IMR-90 (cell line): ENCODE measurements at regions not wholly inside any gene's neighbourhood (a gene's known extent, or its start where the extent isn't known, plus 50 kb on each side); places are given as distances from the start of the nearest gene placed in this dataset.

Experiments used
- ATAC-seq: fragments of 200-7000 bp; cut with Tn5 transposase; 2 replicates; pipeline ENCODE4 v1.9.1; 2020; ENCODE audit warnings: low read depth, mild to moderate bottlenecking, moderate library complexity
- BruUV-seq: library from RNA; stranded (reverse); fragments of 400-500 nt; replicated peaks from 2 replicates; lab custom pipeline; 2021; lab: Mats Ljungman, UMichigan
- CTCF ChIA-PET: fragments of 300-600 bp; formaldehyde crosslinking; extraction: SDS; loops from one replicate; lab custom pipeline; 2021; ENCODE audit warnings: antibody characterized with exemption; lab: Yijun Ruan, JAX
- POLR2A ChIA-PET: fragments of 300-600 bp; sonication (Branson Sonifier 250); formaldehyde crosslinking; loops from one replicate; lab custom pipeline; 2022; ENCODE audit warnings: antibody characterized with exemption; ENCODE audit not compliant: unreplicated experiment; lab: Charles Lee
- DNase-seq: peaks from one replicate; pipeline ENCODE4 v3.0.0; 2013
- H2AFZ ChIP-seq: replicated peaks from 2 replicates; pipeline ENCODE3; 2013; ENCODE audit warnings: low read length, mild to moderate bottlenecking; ENCODE audit not compliant: poor library complexity
- H2AK5ac ChIP-seq: 2 replicates; pipeline ENCODE4 v1.6.1; 2013; ENCODE audit warnings: low read depth, low read length, inconsistent platforms
- H2AK9ac ChIP-seq: replicated peaks from 2 replicates; pipeline ENCODE3; 2013; ENCODE audit warnings: mild to moderate bottlenecking, low read depth, low read length, moderate library complexity; ENCODE audit not compliant: poor library complexity
- H2BK120ac ChIP-seq: 2 replicates; pipeline ENCODE4 v1.6.1; 2013; ENCODE audit warnings: low read depth, low read length, inconsistent platforms
- H2BK15ac ChIP-seq: 3 replicates; pipeline ENCODE4 v1.6.1; 2013; ENCODE audit warnings: low read depth, low read length, inconsistent platforms
- H2BK20ac ChIP-seq: 2 replicates; pipeline ENCODE4 v1.6.1; 2013; ENCODE audit warnings: low read depth, mild to moderate bottlenecking, inconsistent platforms, low read length, moderate library complexity
- H2BK5ac ChIP-seq: 2 replicates; pipeline ENCODE4 v1.6.1; 2013; ENCODE audit warnings: mild to moderate bottlenecking, low read depth, low read length, inconsistent platforms; ENCODE audit not compliant: poor library complexity, severe bottlenecking
- H3K14ac ChIP-seq: replicated peaks from 2 replicates; pipeline ENCODE4 v1.6.1; 2013; ENCODE audit warnings: low read depth, low read length, inconsistent platforms
- H3K18ac ChIP-seq: 2 replicates; pipeline ENCODE4 v1.6.1; 2013; ENCODE audit warnings: low read depth, low read length, control low read depth
- H3K23ac ChIP-seq: 2 replicates; pipeline ENCODE4 v1.6.1; 2013; ENCODE audit warnings: low read depth, low read length, inconsistent platforms
- H3K27ac ChIP-seq: 2 replicates; pipeline ENCODE4 v1.5.1; 2013; ENCODE audit warnings: mild to moderate bottlenecking, control low read depth, low read length; ENCODE audit not compliant: insufficient read depth
- H3K27me3 ChIP-seq: 2 replicates; pipeline ENCODE4 v1.6.1; 2013; ENCODE audit warnings: low read length; ENCODE audit not compliant: control insufficient read depth, insufficient read depth
- H3K36me3 ChIP-seq: 2 replicates; pipeline ENCODE4 v1.6.1; 2013; ENCODE audit warnings: low read length, mixed read lengths; ENCODE audit not compliant: control insufficient read depth, insufficient read depth
- H3K4ac ChIP-seq: 2 replicates; pipeline ENCODE4 v1.6.1; 2013; ENCODE audit warnings: low read depth, low read length, inconsistent platforms
- H3K4me1 ChIP-seq: 2 replicates; pipeline ENCODE4 v1.6.1; 2013; ENCODE audit warnings: low read length, mixed read lengths; ENCODE audit not compliant: control insufficient read depth, insufficient read depth
- H3K4me2 ChIP-seq: 2 replicates; pipeline ENCODE4 v1.6.1; 2013; ENCODE audit warnings: low read depth, mild to moderate bottlenecking, control low read depth, low read length, moderate library complexity
- H3K4me3 ChIP-seq: 2 replicates; pipeline ENCODE4 v1.5.1; 2013; ENCODE audit warnings: low read depth, mild to moderate bottlenecking, control low read depth, low read length, moderate library complexity; ENCODE audit not compliant: insufficient read depth
- H3K56ac ChIP-seq: 2 replicates; pipeline ENCODE4 v1.6.1; 2013; ENCODE audit warnings: low read length, inconsistent platforms; ENCODE audit not compliant: insufficient read depth; ENCODE audit errors: extremely low read depth
- H3K79me1 ChIP-seq, 2 experiments: 2 replicates each; pipeline ENCODE4 v1.6.1; 2013; ENCODE audit warnings: low read length in 2 of 2, inconsistent platforms in 1 of 2, low read depth in 1 of 2
- H3K9ac ChIP-seq: 2 replicates; pipeline ENCODE4 v1.6.1; 2013; ENCODE audit warnings: low read depth, low read length, control low read depth
- H3K9me1 ChIP-seq: 2 replicates; pipeline ENCODE4 v1.6.1; 2013; ENCODE audit warnings: low read length, inconsistent platforms; ENCODE audit not compliant: insufficient read depth
- H3K9me3 ChIP-seq: 2 replicates; pipeline ENCODE4 v1.6.1; 2013; ENCODE audit warnings: low read length; ENCODE audit not compliant: control insufficient read depth, insufficient read depth
- H4K20me1 ChIP-seq: 2 replicates; pipeline ENCODE4 v1.6.1; 2013; ENCODE audit warnings: low read length, inconsistent platforms; ENCODE audit not compliant: insufficient read depth
- H4K5ac ChIP-seq: 2 replicates; pipeline ENCODE4 v1.6.1; 2013; ENCODE audit warnings: mild to moderate bottlenecking, low read depth, low read length, control low read depth
- H4K8ac ChIP-seq, 2 experiments: 2 replicates each; pipeline ENCODE4 v1.6.1; 2013; ENCODE audit warnings: low read depth in 2 of 2, low read length in 2 of 2, control low read depth in 1 of 2, inconsistent platforms in 1 of 2
- H4K91ac ChIP-seq: 2 replicates; pipeline ENCODE4 v1.6.1; 2013; ENCODE audit warnings: low read depth, low read length, inconsistent platforms; ENCODE audit not compliant: insufficient read depth
- BHLHE40 ChIP-seq: fragments of 150-350 bp; IDR thresholded peaks from 2 replicates; pipeline ENCODE4 v1.6.1; 2016; ENCODE audit warnings: mild to moderate bottlenecking, low read depth, low read length
- CEBPB ChIP-seq: IDR thresholded peaks from 2 replicates; pipeline ENCODE4 v1.6.1; 2012; ENCODE audit warnings: low read depth, low read length, improper control_type of control experiment
- CHD1 ChIP-seq: IDR thresholded peaks from 2 replicates; pipeline ENCODE4 v1.6.1; 2012; ENCODE audit warnings: low read depth, low read length, improper control_type of control experiment
- ELK1 ChIP-seq: fragments of 150-350 bp; IDR thresholded peaks from 2 replicates; pipeline ENCODE4 v1.6.1; 2016; ENCODE audit warnings: low read depth, mild to moderate bottlenecking, low read length, moderate library complexity, borderline replicate concordance
- FOS ChIP-seq: fragments of 150-350 bp; IDR thresholded peaks from 2 replicates; pipeline ENCODE4 v1.6.1; 2016; ENCODE audit warnings: low read depth, low read length
- MAFK ChIP-seq: IDR thresholded peaks from 2 replicates; pipeline ENCODE4 v1.6.1; 2012; ENCODE audit warnings: low read depth, low read length, improper control_type of control experiment
- MAZ ChIP-seq: IDR thresholded peaks from 2 replicates; pipeline ENCODE4 v1.6.1; 2012; ENCODE audit warnings: low read depth, mild to moderate bottlenecking, low read length, improper control_type of control experiment, moderate library complexity, borderline replicate concordance
- MXI1 ChIP-seq: IDR thresholded peaks from 2 replicates; pipeline ENCODE4 v1.6.1; 2012; ENCODE audit warnings: low read depth, mild to moderate bottlenecking, low read length, moderate library complexity, borderline replicate concordance
- NFE2L2 ChIP-seq: fragments of 150-350 bp; IDR thresholded peaks from 2 replicates; pipeline ENCODE4 v1.6.1; 2016; ENCODE audit warnings: low read depth, mild to moderate bottlenecking, low read length
- POLR2A ChIP-seq: IDR thresholded peaks from 2 replicates; pipeline ENCODE4 v1.6.1; 2012; ENCODE audit warnings: mild to moderate bottlenecking, low read depth, low read length
- RAD21 ChIP-seq: IDR thresholded peaks from 2 replicates; pipeline ENCODE4 v1.6.1; 2012; ENCODE audit warnings: low read length, improper control_type of control experiment
- RCOR1 ChIP-seq: IDR thresholded peaks from 2 replicates; pipeline ENCODE4 v1.6.1; 2012; ENCODE audit warnings: mild to moderate bottlenecking, low read length, improper control_type of control experiment; ENCODE audit not compliant: insufficient replicate concordance
- RFX5 ChIP-seq: IDR thresholded peaks from 2 replicates; pipeline ENCODE4 v1.8.0; 2012; ENCODE audit warnings: low read depth, mild to moderate bottlenecking, low read length, moderate library complexity
- SMC3 ChIP-seq: fragments of 150-350 bp; IDR thresholded peaks from 2 replicates; pipeline ENCODE4 v1.6.1; 2016; ENCODE audit warnings: low read depth, mild to moderate bottlenecking, antibody characterized with exemption, low read length, moderate library complexity
- USF2 ChIP-seq: fragments of 150-350 bp; IDR thresholded peaks from 2 replicates; pipeline ENCODE4 v1.6.1; 2017; ENCODE audit warnings: mild to moderate bottlenecking, antibody characterized with exemption, low read length, low read depth
- WGBS, 2 experiments: methylation state at CpG; one replicate each; pipeline versions ENCODE4 v1.1.5 to v1.1.7; 2013; ENCODE audit warnings: missing lambda C conversion rate in 2 of 2; ENCODE audit not compliant: insufficient read length in 1 of 2; ENCODE audit errors: extremely low coverage in 2 of 2; 5-methylcytosine and 5-hydroxymethylcytosine counted together
- dilution Hi-C: fragments of 300-500 bp; cut with HindIII; formaldehyde crosslinking; loops from one replicate; pipeline ENCODE4 v1.14.3; 2018; ENCODE audit warnings: low sequenced_read_pairs; ENCODE audit not compliant: unreplicated experiment
- in situ Hi-C: fragments of 300-500 bp; cut with MboI; formaldehyde crosslinking; loops from 3 replicates; pipeline ENCODE4 v1.14.3; 2019; ENCODE audit warnings: low sequenced_read_pairs, inconsistent platforms, mixed read lengths
- intact Hi-C: fragments of 100-400 bp; cut with micrococcal nuclease; formaldehyde crosslinking; loops from 2 replicates; pipeline ENCODE4 v1.10.0; 2022
- TF ChIP-seq, protein P1 (sequence below): conservative IDR thresholded peaks from 2 replicates; pipeline ENCODE4 v1.5.1; 2012; ENCODE audit warnings: mild to moderate bottlenecking, low read depth, low read length, improper control_type of control experiment

DNA sequence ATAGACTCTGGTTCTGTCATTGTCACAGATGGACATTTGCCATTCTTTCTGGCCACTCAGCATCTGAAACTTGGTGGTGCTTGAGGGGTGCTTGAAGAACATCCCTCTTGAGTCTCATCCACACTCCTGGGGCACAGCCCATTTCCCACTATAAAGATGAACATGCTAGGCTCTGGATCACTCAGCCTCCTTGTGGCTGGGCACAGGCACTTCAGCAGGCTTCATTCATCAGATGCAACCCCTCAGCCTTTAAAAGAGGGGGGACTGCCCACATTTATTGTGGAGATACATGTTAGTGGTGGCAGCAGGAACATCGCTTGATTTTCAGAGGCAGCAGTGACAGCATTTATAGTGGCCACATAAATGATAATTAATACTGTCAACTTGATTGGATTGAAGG is 124.7 kb upstream of the NIPBL start:
- H2BK5ac ChIP-seq = no peak overlapping the region
- H3K27me3 ChIP-seq = peaks cover 19% of the 10 kb centered on the region
- no peak overlapping the region for H3K27ac ChIP-seq
- H4K20me1 ChIP-seq = no peaks in the 10 kb centered on the region
- H3K18ac ChIP-seq = no peak overlapping the region
- H2BK20ac ChIP-seq = no peak overlapping the region
- dilution Hi-C loops = no loop called here
- BruUV-seq = no TSS peak
- ChIA-PET CTCF (no interaction called here), POLR2A (no interaction called here)
- no peak for ATAC-seq
- no peak overlapping the region for H3K4me3 ChIP-seq
- no peak overlapping the region for H2BK120ac ChIP-seq
- H2AK9ac ChIP-seq = no peak overlapping the region
- DNase-seq = no peak
- H3K4me2 ChIP-seq = no peak overlapping the region
- TF ChIP-seq CHD1 = no peak
- no peak for TF ChIP-seq NFE2L2
- no peak for TF ChIP-seq RAD21
- no peak for TF ChIP-seq BHLHE40
- no peak for TF ChIP-seq CEBPB
- TF ChIP-seq MXI1 = no peak
- TF ChIP-seq RFX5 = no peak
- no peak for TF ChIP-seq SMC3
- no peak for TF ChIP-seq MAFK
- no peak for TF ChIP-seq POLR2A
- TF ChIP-seq, protein P1, sequence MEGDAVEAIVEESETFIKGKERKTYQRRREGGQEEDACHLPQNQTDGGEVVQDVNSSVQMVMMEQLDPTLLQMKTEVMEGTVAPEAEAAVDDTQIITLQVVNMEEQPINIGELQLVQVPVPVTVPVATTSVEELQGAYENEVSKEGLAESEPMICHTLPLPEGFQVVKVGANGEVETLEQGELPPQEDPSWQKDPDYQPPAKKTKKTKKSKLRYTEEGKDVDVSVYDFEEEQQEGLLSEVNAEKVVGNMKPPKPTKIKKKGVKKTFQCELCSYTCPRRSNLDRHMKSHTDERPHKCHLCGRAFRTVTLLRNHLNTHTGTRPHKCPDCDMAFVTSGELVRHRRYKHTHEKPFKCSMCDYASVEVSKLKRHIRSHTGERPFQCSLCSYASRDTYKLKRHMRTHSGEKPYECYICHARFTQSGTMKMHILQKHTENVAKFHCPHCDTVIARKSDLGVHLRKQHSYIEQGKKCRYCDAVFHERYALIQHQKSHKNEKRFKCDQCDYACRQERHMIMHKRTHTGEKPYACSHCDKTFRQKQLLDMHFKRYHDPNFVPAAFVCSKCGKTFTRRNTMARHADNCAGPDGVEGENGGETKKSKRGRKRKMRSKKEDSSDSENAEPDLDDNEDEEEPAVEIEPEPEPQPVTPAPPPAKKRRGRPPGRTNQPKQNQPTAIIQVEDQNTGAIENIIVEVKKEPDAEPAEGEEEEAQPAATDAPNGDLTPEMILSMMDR = no peak
- TF ChIP-seq FOS = no peak
- no peak for TF ChIP-seq ELK1
- no peak for TF ChIP-seq MAZ
- no peak for TF ChIP-seq USF2
- TF ChIP-seq RCOR1 = no peak
- no peak overlapping the region for H4K8ac ChIP-seq
- H4K91ac ChIP-seq = no peak overlapping the region
- no peak overlapping the region for H2AK5ac ChIP-seq
- no peak overlapping the region for H3K9ac ChIP-seq
- H2AFZ ChIP-seq = no peak overlapping the region
- no peaks in the 10 kb centered on the region for H3K79me1 ChIP-seq
- H3K23ac ChIP-seq = no peak overlapping the region
- in situ Hi-C loops = no loop called here
- intact Hi-C loops = no loop called here
- no peak overlapping the region for H4K5ac ChIP-seq
- no peak overlapping the region for H3K56ac ChIP-seq
- WGBS, 2 experiments = no CpG with 5 or more reads among the region's 1 CpG
- H3K14ac ChIP-seq = no peak overlapping the region
- H3K4me1 ChIP-seq = no peaks in the 10 kb centered on the region
- peaks cover 2% of the 10 kb centered on the region; the same call in 1 of the 2 replicates for H3K9me1 ChIP-seq
- H3K36me3 ChIP-seq = no peaks in the 10 kb centered on the region
- no peak overlapping the region for H2BK15ac ChIP-seq
- H3K9me3 ChIP-seq = no peaks in the 10 kb centered on the region
- H3K4ac ChIP-seq = no peak overlapping the region
